ENCODE measurements at regions not wholly inside any gene's neighbourhood (a gene's known extent, or its start where the extent isn't known, plus 50 kb on each side); places are given as distances from the start of the nearest gene placed in this dataset.

DNA sequence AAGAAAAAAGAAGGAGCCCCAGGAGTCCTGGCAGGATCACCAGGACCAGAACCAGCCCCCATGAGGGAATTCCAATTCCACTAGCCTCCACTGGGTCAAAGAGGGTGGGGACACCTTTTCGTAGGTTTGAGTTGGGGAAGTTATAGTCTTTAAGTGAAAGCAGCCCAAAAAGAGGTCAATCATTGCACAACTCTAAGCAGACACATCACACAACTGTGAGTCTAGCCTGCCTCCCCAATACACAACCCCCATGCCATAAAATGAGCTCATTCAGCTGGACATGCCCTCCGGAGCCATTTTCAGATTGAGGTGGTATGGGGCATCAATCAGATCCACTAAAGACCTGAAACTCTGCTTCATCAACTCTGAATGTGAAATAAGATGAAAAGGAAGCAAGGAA lies 179.9 kb downstream of the NPHP4 start:
- no peak for DNase-seq (ENCODE audit: low read depth, low spot score)

DNA sequence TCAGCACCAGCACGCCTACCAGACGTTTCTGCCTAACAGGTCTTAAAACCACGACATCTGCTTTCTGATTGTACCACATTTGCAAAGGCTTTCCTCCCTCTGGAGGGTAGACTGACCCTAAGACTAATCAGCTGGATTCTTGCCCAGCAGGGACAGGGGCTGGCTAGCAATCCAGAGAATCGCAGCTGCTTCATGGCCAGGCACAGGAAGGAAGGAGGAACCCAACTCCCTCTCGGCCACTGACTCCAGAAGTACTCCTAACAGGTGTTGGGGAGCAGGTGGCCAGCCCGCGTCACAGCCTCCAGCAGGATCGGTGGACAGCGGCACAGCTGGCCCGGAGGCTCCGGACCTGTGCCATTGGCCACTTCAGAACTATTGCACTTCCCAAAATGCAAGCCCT lies 180.8 kb downstream of the NPHP4 start:
- DNase-seq (ENCODE audit: low read depth, low spot score): no peak

DNA sequence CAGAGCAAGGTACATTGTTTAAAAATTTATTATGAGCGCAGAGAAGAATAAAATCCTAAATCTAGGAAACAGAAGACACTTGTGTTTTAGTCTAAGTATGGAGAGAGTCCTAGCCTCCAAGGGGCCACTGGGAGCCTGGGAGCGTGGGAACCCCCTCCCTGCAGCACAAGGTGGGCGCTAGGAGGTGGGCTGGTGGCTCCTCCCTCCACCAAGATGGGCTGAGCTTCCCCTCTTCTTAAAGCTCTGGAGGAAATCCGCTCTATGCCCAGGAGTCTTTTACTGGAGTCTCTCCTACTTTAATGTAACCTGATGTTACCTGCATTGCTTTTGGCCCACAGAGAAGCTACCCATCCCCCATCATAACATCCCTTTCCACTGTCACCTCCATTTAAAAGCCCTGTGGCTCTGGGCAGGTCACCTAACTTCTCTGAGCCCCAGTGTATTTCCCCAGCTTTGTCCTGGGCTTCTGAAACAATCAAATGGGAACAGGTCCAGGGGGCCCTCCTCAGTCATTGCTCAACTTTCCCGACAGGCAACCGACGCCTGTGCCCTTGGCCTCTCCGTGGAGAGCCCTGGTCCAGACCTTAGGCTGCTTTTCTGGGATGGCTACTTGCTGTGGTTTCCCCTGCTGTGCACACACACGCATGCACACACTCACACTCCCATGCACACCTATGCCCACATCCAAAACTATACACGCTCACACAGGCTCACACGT lies 181.5 kb downstream of the NPHP4 start:
- DNase-seq (ENCODE audit: low read depth, low spot score): no peak

DNA sequence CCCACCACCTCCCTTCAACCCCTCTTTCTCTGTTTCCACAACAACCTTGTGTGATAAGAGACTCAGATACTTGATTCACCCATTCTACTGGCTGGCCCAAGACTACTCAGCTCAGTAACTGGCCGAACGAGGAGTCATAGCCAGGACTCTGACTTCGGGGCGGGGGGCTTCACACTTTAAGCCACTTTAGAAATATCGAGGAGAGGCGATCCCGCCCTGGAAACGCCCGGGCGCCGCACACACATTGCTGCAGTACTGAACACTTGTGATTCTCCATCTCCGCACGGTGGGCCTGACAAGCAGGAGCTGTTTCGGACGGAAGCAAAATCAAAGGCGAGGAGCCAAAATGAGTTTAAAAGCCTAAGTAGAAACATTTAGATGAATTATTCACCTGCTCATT lies 182.1 kb downstream of the NPHP4 start:
- DNase-seq (ENCODE audit: low read depth, low spot score): no peak

DNA sequence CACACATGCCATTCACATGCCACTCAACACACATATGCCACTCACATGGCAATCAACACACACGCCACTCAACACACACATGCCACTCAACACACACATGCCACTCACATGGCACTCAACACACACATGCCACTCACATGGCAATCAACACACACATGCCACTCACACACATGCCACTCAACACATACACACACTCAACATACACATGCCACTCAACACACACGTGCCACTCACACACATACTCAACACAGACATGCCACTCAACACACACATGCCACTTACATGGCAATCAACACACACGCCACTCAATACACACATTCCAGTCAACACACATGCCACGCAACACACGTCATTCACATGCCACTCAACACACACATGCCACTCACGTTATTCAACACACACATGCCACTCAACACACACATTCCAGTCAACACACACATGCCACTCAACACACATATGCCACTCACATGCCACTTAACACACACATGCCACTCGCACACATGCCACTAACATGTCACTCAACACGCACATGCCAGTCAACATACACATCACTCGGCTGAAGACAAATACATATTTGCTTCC lies 182.9 kb downstream of the NPHP4 start:
- DNase-seq (ENCODE audit: low read depth, low spot score): no peak

DNA sequence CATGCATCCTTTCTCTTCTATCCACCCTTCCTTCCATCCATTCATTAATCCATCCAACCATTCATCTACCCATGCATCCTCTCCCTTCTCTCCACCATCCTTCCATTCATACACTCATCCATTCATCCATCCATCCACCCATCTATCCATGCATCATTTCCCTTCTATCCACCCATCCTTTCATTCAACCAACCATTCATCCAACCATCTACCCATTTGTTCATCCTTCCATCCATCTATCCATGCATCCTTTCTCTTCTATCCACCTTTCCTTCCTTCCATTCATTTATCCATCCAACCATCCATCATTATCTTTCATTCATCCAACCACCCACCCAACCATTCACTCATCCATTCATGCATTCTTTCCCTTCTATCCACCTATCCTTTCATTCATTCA lies 188.4 kb downstream of the NPHP4 start:
- no peak for DNase-seq (ENCODE audit: low read depth, low spot score)

DNA sequence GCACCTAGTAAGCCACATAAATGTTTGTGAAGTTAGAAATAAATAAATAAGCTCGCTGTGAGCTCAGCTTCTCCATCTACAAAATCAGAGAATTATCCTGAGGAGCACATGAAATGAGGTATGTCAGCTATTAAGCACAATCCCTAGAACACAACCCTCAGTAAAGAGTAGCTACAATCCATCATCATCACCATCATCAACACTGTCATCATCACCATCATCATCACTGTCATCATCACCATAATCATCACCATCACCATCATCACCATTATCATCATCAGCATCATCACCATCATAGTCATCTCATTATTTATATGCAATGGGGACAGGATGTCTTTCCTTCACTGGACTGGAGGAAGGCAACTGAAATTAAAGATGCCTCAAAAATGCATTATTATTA lies 189.6 kb downstream of the NPHP4 start:
- no peak for DNase-seq (ENCODE audit: low read depth, low spot score)

DNA sequence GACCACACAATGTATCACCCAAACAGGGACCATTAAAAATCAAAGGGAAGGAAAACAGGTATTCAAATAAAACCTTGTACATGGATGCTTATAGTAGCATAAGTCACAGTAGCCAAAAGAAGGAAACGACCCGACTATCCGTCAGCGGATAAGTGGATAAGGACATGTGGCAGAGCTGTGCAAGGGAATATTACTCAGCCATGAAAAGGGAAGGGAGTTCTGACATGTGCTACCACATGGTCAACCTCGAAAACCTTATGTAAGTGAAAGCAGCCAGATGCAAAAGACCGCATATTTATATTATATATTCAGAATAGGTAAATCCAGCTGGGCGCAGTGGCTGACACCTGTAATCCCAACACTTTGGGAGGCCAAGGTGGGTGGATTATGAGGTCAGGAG lies 193.3 kb downstream of the NPHP4 start:
- DNase-seq (ENCODE audit: low read depth, low spot score): no peak

DNA sequence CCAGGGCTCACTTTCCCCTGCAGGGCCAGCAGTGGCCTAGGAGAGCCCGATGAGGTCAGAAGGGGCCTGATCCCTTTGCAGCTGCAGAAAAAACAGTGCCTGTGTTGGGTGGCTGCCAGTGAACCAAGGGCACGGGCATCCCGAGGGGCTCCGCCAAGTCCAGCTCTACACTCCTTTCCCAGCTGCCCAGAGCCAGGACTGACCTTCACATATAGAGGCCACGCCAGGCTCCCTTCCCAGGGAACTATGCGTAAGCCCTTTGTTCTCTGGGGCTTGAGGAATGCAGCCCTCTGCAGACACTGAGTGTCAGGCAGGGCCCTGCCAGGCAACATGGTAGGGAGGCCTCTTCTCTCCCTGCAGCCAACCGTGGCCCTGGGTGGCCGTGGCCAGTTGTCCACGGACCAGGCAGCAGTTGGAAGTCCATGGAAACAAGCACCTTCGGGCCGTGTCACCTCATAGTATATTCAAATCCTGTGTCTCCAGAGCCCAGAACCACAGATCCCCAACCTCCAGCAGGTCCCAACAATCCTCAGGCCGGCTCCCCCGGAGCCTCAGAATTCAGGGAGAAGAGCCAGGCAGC lies 194.0 kb downstream of the NPHP4 start:
- no peak for DNase-seq (ENCODE audit: low read depth, low spot score)

DNA sequence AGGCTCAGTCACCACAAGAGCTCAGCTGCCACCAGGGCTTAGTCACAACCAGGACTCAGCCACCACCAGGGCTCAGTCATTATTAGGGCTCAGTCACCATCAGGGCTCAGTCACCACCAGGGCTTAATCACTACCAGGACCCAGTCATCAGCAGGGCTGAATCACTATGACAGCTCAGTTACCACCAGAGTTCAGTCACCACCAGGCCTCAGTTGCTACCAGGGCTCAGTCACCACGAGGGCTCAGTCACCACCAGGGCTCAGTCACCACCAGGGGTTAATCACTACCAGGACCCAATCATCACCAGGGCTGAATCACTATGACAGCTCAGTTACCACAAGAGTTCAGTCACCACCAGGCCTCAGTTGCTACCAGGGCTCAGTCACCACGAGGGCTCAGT lies 196.2 kb downstream of the NPHP4 start:
- no peak for DNase-seq (ENCODE audit: low read depth, low spot score)

DNA sequence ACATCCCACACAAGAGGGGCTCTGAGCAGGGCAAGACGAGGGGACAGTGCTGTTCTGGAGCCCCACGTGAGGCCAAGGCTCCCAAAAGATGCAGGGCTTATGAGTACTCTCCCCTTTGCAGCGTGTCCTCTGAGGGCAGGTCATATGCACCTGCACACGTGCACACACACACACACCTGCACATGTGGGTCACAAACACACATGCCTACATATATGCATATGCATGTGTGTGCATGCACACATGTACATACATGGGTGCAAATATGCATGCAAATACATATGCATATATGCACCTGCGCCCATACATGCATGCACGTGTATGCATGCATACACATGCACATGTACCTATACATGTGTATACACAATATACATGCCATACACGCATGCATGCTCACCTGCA lies 197.9 kb downstream of the NPHP4 start:
- DNase-seq (ENCODE audit: low read depth, low spot score): no peak

DNA sequence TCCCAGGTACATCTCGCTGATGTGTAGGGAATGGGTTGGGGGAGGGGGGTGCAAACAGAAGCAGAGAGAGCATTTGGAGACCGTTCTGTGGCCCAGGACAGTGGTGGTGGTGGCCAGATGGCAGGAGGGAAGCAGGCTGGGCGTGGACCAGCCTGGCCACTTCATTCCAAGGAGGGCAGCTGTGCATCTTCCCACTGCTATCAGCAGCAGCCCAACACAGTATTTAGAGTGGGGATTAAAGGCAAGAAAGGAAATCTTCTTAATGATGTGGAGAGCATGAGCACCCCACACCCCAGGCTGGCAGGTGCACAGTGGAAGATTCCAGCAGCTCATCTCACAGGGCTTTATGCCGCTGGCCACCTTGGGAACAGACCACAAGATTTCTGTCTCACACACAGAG lies 198.7 kb downstream of the NPHP4 start:
- no peak for DNase-seq (ENCODE audit: low read depth, low spot score)

DNA sequence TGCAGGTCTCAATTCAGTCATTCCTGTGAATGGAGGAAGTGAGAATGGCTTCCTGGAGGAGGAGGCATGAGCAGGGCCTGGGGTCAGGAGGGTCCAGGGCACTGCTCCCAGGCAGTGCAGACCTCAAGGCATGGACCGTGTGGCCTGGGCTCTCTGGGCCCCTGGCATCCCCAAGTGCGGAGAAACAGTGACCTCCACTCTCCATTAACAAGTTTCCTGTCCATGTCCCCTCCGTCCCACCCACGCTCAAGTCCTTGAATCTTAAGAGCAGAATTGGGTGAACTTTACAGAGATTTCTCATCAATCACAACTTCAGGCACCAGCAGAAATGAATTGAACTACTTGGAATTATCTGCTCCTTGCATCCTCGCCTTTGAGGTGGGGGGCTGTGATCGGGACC lies 211.1 kb downstream of the NPHP4 start:
- no peak for DNase-seq (ENCODE audit: low read depth, low spot score)

DNA sequence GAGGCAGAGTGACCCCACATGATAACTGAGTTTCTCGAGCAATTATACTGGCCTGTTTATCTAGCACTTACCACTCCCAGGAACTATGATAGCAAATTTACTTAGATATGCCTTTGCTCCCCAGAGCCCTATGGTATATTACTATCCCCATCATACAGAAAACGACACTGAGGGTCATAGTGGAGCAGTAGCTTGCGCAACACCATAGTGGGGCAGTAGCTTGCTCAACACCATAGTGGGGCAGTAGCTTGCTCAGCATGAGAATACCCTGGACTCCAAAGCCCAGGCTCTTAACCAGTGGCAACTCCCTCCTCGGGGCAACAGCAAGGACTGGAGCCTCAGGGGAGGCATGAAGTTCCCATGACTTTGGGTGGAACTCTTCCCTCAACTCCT lies 211.9 kb downstream of the NPHP4 start:
- no peak for DNase-seq (ENCODE audit: low read depth, low spot score)

DNA sequence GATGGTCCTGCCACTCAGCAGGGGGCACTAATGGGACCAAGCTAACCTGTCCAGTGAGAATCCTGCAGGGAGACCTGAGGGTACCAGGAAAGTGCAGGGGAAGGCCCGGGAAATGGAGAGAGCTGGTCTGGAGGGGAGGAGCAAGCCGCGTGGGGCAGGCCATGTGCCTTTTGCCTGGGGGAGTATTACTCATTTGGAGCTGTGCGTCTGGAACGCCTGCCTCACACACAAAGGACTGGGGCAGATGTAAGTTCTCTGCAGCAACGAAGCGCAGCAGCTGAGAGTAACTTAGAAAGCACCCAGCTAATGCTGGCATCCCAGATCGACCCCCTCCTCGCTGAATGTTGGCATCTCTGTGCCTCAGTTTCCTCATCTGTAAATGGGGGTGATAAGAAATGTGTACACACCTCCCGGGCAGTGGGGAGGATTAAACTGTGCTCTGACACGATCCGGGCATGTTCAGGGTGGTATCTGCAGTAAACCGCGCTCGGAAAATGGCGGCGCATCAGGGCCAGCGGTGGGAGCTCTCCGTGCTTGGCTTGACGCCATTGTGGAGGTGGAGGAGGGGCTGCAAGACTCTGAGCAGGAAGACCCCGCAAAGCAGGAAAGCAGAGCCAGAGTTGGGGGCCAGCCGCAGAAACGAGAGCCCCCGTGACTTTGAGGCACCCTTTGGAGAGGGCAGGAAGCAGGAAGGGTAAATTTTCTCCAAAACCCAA lies 212.5 kb downstream of the NPHP4 start:
- no peak for DNase-seq (ENCODE audit: low read depth, low spot score)

DNA sequence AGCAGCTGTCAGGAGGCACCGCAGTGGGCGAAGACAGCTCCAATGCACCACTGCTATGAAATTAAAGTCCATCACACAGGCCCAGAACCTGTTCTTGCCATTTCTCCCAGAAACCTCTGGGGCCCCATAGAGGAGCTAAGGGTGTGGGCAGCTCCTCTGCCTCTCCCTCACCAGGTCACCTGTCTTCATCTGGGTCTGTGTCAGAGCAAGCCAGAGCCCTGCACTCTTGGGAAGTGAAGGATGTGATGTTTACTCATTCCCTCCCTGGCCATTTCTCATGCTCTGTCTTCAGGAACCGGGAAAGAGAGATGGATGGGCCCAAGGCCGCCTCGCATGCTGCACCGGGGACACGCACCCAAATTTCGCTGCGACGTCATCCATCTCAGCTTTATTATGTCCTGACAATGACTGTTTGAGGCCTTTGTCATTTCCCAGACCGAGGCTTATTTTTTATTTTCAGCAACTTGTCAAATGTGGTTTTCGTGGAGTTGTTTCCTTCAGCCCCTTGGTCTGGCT lies 216.1 kb downstream of the NPHP4 start:
- no peak for DNase-seq (ENCODE audit: low read depth, low spot score)

DNA sequence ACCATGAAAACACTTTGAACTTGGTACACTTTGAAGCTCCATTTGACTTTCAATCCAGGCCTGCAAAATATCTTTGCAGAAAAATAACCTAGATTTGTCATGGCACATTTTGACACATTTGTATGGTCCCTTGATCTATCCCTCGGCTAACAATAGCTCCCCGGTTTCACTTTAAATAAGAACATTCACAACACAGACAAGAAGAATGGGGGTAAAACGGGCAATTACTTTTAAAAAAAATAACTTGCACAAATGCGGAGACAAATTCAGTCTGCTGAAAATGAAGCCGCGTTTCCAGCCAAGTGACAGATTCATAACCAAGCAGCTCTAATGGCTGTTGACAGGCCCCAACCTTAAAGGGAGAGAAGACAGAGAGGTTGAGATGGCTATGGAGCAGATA lies 218.2 kb downstream of the NPHP4 start:
- no peak for DNase-seq (ENCODE audit: low read depth, low spot score)

DNA sequence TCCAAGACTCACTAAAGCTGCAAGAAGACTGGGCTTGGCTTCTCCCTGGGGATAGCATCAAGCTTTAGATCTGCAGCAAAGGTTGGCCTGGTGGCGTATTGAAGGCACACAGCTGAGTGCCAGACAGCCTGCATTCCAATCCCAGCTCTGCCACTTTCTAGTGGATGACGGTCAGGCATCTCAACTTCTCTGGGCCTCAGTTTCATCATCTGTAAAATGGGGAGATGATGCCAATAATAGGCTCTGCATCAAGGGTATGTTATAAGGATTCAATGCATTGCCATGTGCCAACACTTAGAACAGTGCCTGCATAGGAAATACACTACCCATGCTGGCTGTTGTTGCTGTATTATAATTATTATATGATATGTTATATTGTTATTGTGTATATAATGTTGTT lies 220.4 kb downstream of the NPHP4 start:
- no peak for DNase-seq (ENCODE audit: low read depth, low spot score)

DNA sequence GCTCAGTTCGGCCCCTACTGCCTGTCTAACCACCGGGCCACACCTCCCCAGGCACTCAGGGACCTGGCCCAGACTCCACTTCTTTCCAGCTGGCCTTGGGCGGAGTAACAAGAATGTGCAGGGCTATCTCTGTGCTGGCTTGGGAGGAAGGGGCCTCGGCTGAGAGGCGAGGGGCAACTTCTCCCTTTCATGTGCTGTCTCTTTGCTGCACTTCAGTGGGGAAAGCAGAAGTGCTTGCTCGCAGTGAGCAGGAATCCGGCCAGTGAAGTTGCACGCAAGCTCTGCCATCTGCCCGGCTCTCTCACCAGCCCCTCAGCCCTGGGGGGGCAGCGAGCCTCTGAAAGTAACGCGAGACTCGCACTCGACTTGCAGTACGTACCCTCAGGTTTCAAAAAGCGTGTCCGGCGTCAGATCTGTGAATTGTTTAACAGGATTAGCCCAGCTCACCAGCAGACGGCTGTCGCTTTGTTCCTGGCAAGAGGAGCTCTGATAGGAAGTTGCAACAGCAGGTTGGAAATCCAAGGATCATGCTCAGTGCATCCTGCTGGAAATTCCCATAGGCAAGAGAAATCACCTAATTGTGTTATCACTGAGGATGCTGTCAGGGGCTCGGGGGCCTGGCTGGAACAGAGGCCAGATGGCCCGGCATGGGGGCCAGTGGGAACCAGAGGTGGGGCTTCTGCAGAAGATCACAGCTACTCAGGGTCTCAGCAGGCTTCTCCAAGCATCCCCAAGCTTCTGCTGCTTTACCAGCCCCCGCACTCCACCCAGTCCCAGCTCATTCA lies 221.1 kb downstream of the NPHP4 start:
- DNase-seq (ENCODE audit: low read depth, low spot score): no peak

DNA sequence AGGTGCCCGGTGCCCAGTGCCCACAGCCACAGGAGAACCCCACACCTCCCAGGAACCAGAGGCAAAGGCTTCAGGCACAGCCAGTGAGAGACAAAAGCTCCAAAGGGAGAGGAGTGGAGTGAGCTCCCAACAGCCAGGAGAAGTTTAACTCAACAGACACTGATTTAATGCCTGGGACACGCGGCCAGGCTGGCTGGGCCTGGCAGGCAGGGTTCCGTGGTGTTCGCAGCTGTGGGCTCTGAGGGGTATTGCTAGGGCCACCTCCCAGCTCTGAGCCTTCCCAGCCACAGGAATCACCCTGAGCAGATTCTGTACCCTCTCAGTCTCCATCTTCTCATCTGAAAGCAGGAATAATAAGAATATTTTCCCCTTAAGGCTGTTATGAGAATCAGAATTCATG lies 222.5 kb downstream of the NPHP4 start:
- DNase-seq (ENCODE audit: low read depth, low spot score): no peak

DNA sequence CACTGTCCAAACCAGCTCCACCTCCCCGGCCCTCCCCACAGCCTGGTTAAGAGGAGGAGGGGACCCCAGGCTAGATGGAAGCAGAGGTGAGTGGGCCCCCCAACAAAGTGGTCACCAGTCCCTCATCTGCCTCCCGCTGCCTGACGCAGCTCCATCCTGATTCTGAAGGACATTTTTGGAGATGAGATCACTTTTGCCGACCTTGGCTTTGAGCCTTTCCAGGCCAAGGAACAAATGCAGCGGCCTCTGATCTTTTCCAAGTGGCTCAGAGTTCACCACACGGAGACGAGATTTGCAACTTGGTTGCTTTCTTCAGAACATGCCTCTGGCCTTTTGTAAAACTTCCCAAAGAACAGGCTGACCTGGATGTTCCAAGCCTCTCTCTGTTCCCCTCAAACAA lies 223.1 kb downstream of the NPHP4 start:
- DNase-seq (ENCODE audit: low read depth, low spot score): no peak

DNA sequence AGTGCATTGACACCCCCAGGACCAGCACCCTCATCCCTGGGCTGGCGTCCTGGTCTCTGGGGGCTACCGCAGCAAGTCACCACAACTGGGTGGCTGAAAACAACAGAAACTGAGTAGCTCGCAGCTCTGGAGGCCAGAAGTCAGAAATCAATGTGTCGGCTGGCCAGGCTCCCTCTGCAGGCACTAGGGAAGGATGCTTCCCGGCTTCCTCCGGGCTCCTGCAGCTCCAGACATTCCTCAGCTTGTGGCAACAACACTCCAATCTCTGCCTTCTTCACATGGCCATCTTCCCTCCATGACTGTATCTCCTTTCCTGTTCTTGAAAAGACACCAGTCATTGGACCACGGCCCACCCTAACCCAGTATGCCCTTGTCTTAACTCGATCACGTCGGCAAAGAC lies 224.2 kb downstream of the NPHP4 start:
- DNase-seq (ENCODE audit: low read depth, low spot score): no peak
